ENCODE measurements at regions not wholly inside any gene's neighbourhood (a gene's known extent, or its start where the extent isn't known, plus 50 kb on each side); places are given as distances from the start of the nearest gene placed in this dataset.

DNA sequence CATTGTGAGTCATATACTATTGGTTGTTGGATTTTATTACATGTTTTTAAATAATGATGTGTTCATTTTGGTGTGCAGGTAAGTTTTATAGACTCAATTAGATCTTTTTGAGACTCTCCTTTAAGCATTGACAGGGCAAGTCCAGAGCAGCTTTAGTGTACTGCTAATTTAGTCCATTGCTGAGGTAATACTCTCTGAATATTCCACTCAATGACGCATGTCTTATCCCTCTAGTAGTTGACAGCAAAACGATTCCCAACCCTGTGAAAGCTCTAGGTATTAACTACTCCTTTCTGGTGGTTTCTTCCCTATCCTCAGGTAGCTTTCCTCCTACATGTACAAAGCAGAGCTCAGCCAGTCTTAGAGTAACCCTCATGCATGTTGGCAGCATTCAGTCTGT, 373.5 kb upstream of the MAP3K7 start:
- no peaks in the 10 kb centered on the region for H3K36me3 Mint-ChIP-seq (ENCODE audit: low read depth)
- H3K4me3 Mint-ChIP-seq (ENCODE audit: low read depth): no peak overlapping the region
- DNase-seq (ENCODE audit: low spot score): no peak
- H3K4me1 Mint-ChIP-seq (ENCODE audit: low read depth): no peaks in the 10 kb centered on the region
- intact Hi-C loops (cut with micrococcal nuclease): no loop called here
- H3K27ac Mint-ChIP-seq: no peak overlapping the region
- H3K27me3 Mint-ChIP-seq (ENCODE audit: low read depth): no peaks in the 10 kb centered on the region
- no peaks in the 10 kb centered on the region for H3K9me3 Mint-ChIP-seq

DNA sequence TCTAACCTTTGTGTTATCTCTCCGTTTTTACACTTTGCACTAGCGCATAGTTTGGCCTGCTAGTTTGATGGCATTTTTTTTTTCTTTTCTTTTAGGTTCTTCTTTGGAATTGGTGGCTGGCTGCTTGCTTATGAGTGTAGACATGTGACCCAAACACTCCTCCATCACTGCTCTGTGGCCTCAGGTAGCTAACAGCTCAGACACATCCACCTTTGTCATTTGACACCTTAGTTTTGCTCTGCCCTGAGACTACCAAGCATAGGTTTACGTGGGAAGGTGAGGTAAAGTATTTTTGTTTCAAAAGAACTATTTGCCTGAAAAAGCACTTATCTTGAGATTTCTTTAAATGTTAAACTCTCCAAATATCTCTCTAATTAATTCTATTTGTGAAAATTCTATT, 368.4 kb upstream of the MAP3K7 start:
- Mint-ChIP-seq H3K36me3 (ENCODE audit: low read depth) (no peaks in the 10 kb centered on the region), H3K4me3 (ENCODE audit: low read depth) (no peak overlapping the region), H3K27me3 (ENCODE audit: low read depth) (no peaks in the 10 kb centered on the region), H3K27ac (no peak overlapping the region), H3K9me3 (no peaks in the 10 kb centered on the region), H3K4me1 (ENCODE audit: low read depth) (no peaks in the 10 kb centered on the region)
- DNase-seq (ENCODE audit: low spot score): no peak
- intact Hi-C loops (cut with micrococcal nuclease): no loop called here

GRCh38 chr6:90953405-90954161, 366.7 kb upstream of the MAP3K7 start:
- H3K27me3 Mint-ChIP-seq (ENCODE audit: low read depth): no peaks in the 10 kb centered on the region
- intact Hi-C loops (cut with micrococcal nuclease): no loop called here
- no peak for DNase-seq (ENCODE audit: low spot score)
- no peaks in the 10 kb centered on the region for H3K4me1 Mint-ChIP-seq (ENCODE audit: low read depth)
- no peaks in the 10 kb centered on the region for H3K36me3 Mint-ChIP-seq (ENCODE audit: low read depth)
- no peaks in the 10 kb centered on the region for H3K9me3 Mint-ChIP-seq
- H3K4me3 Mint-ChIP-seq (ENCODE audit: low read depth): no peak overlapping the region
- no peak overlapping the region for H3K27ac Mint-ChIP-seq

- intact Hi-C loops (cut with micrococcal nuclease): no loop called here
- no peaks in the 10 kb centered on the region for H3K36me3 Mint-ChIP-seq (ENCODE audit: low read depth)
- no peak for DNase-seq (ENCODE audit: low spot score)
- H3K4me3 Mint-ChIP-seq (ENCODE audit: low read depth): no peak overlapping the region
- H3K27ac Mint-ChIP-seq: no peak overlapping the region
- no peaks in the 10 kb centered on the region for H3K4me1 Mint-ChIP-seq (ENCODE audit: low read depth)
- H3K9me3 Mint-ChIP-seq: no peaks in the 10 kb centered on the region
- no peaks in the 10 kb centered on the region for H3K27me3 Mint-ChIP-seq (ENCODE audit: low read depth)
Observed at GRCh38 chr6:90952176-90952575, 365.3 kb upstream of the MAP3K7 start.

- no peaks in the 10 kb centered on the region for H3K9me3 Mint-ChIP-seq
- H3K36me3 Mint-ChIP-seq (ENCODE audit: low read depth): no peaks in the 10 kb centered on the region
- no peaks in the 10 kb centered on the region for H3K27me3 Mint-ChIP-seq (ENCODE audit: low read depth)
- no peak overlapping the region for H3K4me3 Mint-ChIP-seq (ENCODE audit: low read depth)
- DNase-seq (ENCODE audit: low spot score): no peak
- no peak overlapping the region for H3K27ac Mint-ChIP-seq
- intact Hi-C loops (cut with micrococcal nuclease): no loop called here
- H3K4me1 Mint-ChIP-seq (ENCODE audit: low read depth): no peaks in the 10 kb centered on the region
Observed at GRCh38 chr6:90948540-90948939, 361.7 kb upstream of the MAP3K7 start.

DNA sequence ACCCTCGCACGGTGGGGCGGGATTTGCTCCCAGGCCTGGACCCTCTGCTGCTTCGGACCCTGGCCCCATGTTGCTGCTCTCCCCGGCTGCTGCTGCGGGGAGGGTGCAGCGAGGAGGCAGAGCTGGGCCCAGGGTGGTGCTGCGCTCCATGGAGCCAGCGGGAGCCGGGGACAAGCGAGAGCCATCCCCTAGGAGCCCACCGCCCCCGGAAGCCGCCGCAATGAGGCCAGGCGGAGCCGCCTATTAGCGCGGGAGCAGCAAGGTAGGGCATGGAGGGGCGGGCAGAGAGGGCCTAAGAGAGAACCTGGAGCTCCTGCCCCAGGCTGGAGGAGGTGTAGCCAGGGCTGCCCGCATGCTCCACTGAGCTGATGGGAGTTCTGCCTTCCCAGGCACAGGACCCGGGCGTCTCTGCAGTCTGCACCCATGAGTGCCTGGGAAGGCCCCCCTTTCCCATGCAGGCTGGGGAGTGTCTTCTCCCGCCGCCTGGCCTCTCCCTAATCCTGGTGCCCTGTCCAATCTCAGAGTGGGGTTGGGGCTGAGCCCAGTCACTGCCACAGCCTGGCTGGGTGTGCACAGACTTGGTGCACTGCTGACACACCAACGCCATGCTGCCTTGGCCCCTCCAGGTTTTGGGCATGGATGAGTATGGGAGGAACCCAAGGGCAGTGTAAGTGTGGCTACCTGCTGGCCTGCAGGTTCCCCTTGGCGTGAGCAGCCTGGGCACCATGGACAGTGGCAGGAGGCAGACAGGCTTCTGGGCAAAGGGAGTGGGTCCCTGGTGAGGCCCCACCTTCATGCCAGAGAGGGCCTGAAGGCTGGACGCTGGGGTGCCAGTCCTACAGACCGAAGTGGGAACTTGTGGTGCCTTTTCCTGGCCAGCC, 360.6 kb upstream of the MAP3K7 start:
- H3K36me3 Mint-ChIP-seq (ENCODE audit: low read depth): no peaks in the 10 kb centered on the region
- no peak overlapping the region for H3K27ac Mint-ChIP-seq
- H3K27me3 Mint-ChIP-seq (ENCODE audit: low read depth): no peaks in the 10 kb centered on the region
- no peak overlapping the region for H3K4me3 Mint-ChIP-seq (ENCODE audit: low read depth)
- intact Hi-C loops (cut with micrococcal nuclease): no loop called here
- no peaks in the 10 kb centered on the region for H3K9me3 Mint-ChIP-seq
- no peak for DNase-seq (ENCODE audit: low spot score)
- H3K4me1 Mint-ChIP-seq (ENCODE audit: low read depth): no peaks in the 10 kb centered on the region

DNA sequence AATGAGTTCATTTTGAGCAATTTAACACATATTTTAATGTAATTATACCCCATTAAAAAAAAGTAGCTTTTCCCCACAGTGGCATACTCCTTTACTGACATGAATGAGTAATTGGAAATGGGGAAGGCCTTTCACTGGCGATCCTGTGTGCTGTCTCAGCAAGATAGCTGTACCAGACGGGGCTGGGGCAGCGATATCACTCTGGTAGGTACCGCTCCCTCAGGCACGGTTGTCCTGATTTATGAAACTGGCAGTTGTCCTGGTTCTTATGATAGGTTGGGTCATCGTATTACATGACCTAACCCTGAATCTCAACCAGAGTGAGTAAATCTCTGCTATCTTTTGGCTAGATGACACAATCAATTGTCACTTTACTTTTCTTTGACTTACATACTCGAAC, 355.0 kb upstream of the MAP3K7 start:
- peaks cover 4% of the 10 kb centered on the region for H3K27me3 Mint-ChIP-seq (ENCODE audit: low read depth)
- no peaks in the 10 kb centered on the region for H3K9me3 Mint-ChIP-seq
- no peaks in the 10 kb centered on the region for H3K36me3 Mint-ChIP-seq (ENCODE audit: low read depth)
- DNase-seq (ENCODE audit: low spot score): no peak
- intact Hi-C loops (cut with micrococcal nuclease): no loop called here
- H3K27ac Mint-ChIP-seq: no peak overlapping the region
- peaks cover 5% of the 10 kb centered on the region for H3K4me1 Mint-ChIP-seq (ENCODE audit: low read depth)
- no peak overlapping the region for H3K4me3 Mint-ChIP-seq (ENCODE audit: low read depth)

DNA sequence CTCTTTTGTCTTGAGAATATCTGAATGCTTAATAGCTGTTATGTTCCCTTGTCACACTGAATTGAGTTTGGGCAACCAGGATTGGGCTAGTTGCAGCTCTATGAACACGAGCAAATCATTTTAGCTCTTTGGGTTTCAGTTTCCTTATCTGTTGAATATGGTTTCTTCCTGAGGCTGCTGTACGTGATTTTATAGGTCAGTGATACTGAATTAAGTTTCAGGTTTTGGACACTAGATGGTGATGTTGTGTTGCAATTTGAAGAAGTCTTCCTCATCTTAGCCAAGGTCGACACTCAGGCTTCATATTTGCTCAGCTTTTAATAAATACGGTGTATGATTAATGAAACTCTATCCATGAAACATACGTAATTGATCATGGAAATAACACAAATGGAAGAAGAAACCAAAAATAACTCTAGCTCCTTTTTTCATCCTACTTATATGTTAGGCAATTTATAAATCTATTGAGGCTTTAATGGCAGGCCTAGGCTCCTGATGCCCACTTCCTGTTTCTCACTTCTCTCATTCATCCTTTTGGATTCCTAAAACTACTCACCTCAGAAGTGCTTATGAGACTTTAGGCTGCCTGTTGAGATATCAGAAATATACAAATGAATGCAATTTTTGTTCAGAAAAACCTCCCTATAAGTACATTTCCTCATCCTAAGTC, 354.1 kb upstream of the MAP3K7 start:
- Mint-ChIP-seq H3K36me3 (ENCODE audit: low read depth) (no peaks in the 10 kb centered on the region), H3K4me3 (ENCODE audit: low read depth) (no peak overlapping the region), H3K9me3 (no peaks in the 10 kb centered on the region), H3K4me1 (ENCODE audit: low read depth) (peaks cover 5% of the 10 kb centered on the region), H3K27me3 (ENCODE audit: low read depth) (peaks cover 4% of the 10 kb centered on the region), H3K27ac (no peak overlapping the region)
- no peak for DNase-seq (ENCODE audit: low spot score)
- intact Hi-C loops (cut with micrococcal nuclease): no loop called here

- H3K36me3 Mint-ChIP-seq (ENCODE audit: low read depth): no peaks in the 10 kb centered on the region
- peaks cover 5% of the 10 kb centered on the region for H3K4me1 Mint-ChIP-seq (ENCODE audit: low read depth)
- no peak overlapping the region for H3K27ac Mint-ChIP-seq
- no peak for DNase-seq (ENCODE audit: low spot score)
- peaks cover 5% of the 10 kb centered on the region for H3K27me3 Mint-ChIP-seq (ENCODE audit: low read depth)
- no peak overlapping the region for H3K4me3 Mint-ChIP-seq (ENCODE audit: low read depth)
- no peaks in the 10 kb centered on the region for H3K9me3 Mint-ChIP-seq
- intact Hi-C loops (cut with micrococcal nuclease): no loop called here
Observed at GRCh38 chr6:90939906-90940305, 353.0 kb upstream of the MAP3K7 start.

GRCh38 chr6:90938122-90938521, 351.2 kb upstream of the MAP3K7 start:
- H3K9me3 Mint-ChIP-seq: no peaks in the 10 kb centered on the region
- no peak overlapping the region for H3K4me3 Mint-ChIP-seq (ENCODE audit: low read depth)
- H3K4me1 Mint-ChIP-seq (ENCODE audit: low read depth): peaks cover 10% of the 10 kb centered on the region
- no peak overlapping the region for H3K27ac Mint-ChIP-seq
- peaks cover 11% of the 10 kb centered on the region for H3K27me3 Mint-ChIP-seq (ENCODE audit: low read depth)
- intact Hi-C loops (cut with micrococcal nuclease): no loop called here
- no peaks in the 10 kb centered on the region for H3K36me3 Mint-ChIP-seq (ENCODE audit: low read depth)
- no peak for DNase-seq (ENCODE audit: low spot score)

GRCh38 chr6:90936286-90936685, 349.4 kb upstream of the MAP3K7 start:
- Mint-ChIP-seq H3K4me1 (ENCODE audit: low read depth) (peaks cover 10% of the 10 kb centered on the region), H3K36me3 (ENCODE audit: low read depth) (no peaks in the 10 kb centered on the region), H3K9me3 (no peaks in the 10 kb centered on the region), H3K27me3 (ENCODE audit: low read depth) (peaks cover 16% of the 10 kb centered on the region), H3K4me3 (ENCODE audit: low read depth) (no peak overlapping the region), H3K27ac (no peak overlapping the region)
- intact Hi-C loops (cut with micrococcal nuclease): no loop called here
- DNase-seq (ENCODE audit: low spot score): no peak

- Mint-ChIP-seq H3K9me3 (no peaks in the 10 kb centered on the region), H3K27ac (no peak overlapping the region)
Observed at GRCh38 chr6:90934966-90935365, 348.1 kb upstream of the MAP3K7 start.

DNA sequence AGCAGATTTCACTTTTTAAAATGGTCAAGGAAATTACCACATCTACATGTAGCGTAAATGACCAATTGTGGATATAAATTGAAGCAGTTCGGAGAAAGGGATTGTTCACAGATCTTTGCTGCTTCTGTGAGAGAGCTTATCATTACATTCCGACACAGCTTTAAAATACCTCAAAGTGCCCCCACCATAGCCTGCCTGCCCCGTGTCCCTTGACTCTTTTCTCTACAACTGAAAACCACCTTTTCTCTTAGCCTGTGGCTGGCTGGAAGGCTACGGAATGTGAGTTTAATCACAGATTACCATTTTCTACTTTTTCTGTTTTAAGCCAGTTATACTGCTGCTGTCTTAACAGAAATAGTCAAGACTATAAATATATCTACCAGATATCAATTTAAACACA, 347.2 kb upstream of the MAP3K7 start:
- Mint-ChIP-seq H3K4me1 (ENCODE audit: low read depth) (peaks cover 5% of the 10 kb centered on the region), H3K4me3 (ENCODE audit: low read depth) (no peak overlapping the region), H3K36me3 (ENCODE audit: low read depth) (no peaks in the 10 kb centered on the region), H3K27ac (no peak overlapping the region), H3K27me3 (ENCODE audit: low read depth) (peaks cover 18% of the 10 kb centered on the region), H3K9me3 (no peaks in the 10 kb centered on the region)
- intact Hi-C loops (cut with micrococcal nuclease): no loop called here
- no peak for DNase-seq (ENCODE audit: low spot score)

More at GRCh38 chr6:90934966-90935365, 348.1 kb upstream of the MAP3K7 start:
- Mint-ChIP-seq H3K36me3 (ENCODE audit: low read depth) (no peaks in the 10 kb centered on the region), H3K4me3 (ENCODE audit: low read depth) (no peak overlapping the region), H3K4me1 (ENCODE audit: low read depth) (peaks cover 5% of the 10 kb centered on the region), H3K27me3 (ENCODE audit: low read depth) (peaks cover 17% of the 10 kb centered on the region)
- intact Hi-C loops (cut with micrococcal nuclease): no loop called here
- DNase-seq (ENCODE audit: low spot score): no peak

Measured in activated T-helper 2 cell treated with anti-CD3 and anti-CD28 coated beads, Interferon-gamma antibody, Interleukin-2, Interleukin-4, amounts not matched to agents 10 μg/mL and 5 μg/mL and 100 μg/mL, durations not matched to agents 14 hours and 24 hours and 36 hours (primary cell).